ENCODE measurements at regions not wholly inside any gene's neighbourhood (a gene's known extent, or its start where the extent isn't known, plus 50 kb on each side); places are given as distances from the start of the nearest gene placed in this dataset.
A peak's percentile ranks its signal among the peaks of the same experiment; 100 is the strongest.

DNA sequence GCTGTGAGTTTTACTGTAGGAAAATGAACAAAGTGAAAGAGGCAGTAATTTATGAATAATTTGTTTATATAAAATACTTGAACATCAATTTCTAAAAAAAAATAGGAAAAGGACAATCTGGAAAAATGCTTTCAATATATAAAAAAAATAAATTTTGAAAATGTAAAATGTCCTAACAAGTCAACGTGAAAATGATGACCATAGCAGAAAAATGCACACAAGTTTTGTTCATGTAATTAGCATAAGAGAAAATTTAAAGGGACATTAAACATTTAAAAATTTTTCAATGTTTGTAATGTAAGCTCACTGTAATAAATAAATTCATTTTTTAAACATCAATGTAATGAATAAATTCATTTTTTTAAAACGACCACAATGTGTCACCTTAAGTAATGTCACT is 214.8 kb upstream of the ATXN7L3B start:
- no peak overlapping the region for H3K27ac ChIP-seq
- FAIRE-seq (peak; percentile 72), ATAC-seq (no peak), DNase-seq (ENCODE audit: low read depth in 1 of 2, low spot score in 1 of 2) (no peak)
- 59% methylated on average over 2 of the region's 2 CpGs for WGBS (ENCODE audit: missing lambda C conversion rate)
- H3K4me1 ChIP-seq, result peaks cover 8% of the 10 kb centered on the region; the same call in 2 of the 3 replicates
- ChIA-PET CTCF (no interaction called here), POLR2A (no interaction called here)
- H3K9me3 ChIP-seq, result no peaks in the 10 kb centered on the region
- no peak overlapping the region for H3K4me3 ChIP-seq
- TF ChIP-seq CHD4 (IDR thresholded peaks at IDR 0.05; ENCODE audit: borderline replicate concordance) (no peak), CEBPB (IDR thresholded peaks at IDR 0.05) (no peak), MAFK (IDR thresholded peaks at IDR 0.05; ENCODE audit: partially characterized antibody) (peak; percentile 69), TP53 (CRISPR knock-in tag; IDR thresholded peaks at IDR 0.05) (no peak)
- TF ChIP-seq, protein P1, sequence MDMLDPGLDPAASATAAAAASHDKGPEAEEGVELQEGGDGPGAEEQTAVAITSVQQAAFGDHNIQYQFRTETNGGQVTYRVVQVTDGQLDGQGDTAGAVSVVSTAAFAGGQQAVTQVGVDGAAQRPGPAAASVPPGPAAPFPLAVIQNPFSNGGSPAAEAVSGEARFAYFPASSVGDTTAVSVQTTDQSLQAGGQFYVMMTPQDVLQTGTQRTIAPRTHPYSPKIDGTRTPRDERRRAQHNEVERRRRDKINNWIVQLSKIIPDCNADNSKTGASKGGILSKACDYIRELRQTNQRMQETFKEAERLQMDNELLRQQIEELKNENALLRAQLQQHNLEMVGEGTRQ (IDR thresholded peaks at IDR 0.05), result no peak
- no peak overlapping the region for H3K4me2 ChIP-seq

DNA sequence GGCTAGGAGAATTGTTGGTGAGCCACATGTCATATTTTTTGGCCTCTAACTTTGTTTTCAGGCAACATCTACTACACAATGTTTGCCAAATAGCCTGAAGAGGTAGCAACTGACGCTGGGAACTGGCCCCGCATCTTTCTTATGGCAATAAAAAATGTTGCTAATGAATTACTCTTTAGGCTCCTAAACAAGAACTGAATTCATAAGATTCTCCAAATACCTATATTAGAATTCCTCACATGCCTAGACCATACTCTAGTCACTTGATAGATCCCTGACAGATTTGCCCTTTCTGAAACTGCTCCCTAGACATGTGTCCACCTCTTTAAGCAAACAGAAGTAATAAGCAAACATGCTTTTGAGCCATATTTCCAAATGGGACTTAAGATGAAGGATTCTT is 209.0 kb upstream of the ATXN7L3B start:
- ChIA-PET CTCF (no interaction called here), POLR2A (no interaction called here)
- H3K4me1 ChIP-seq, result peaks cover 18% of the 10 kb centered on the region
- DNase-seq (ENCODE audit: low read depth in 1 of 2, low spot score in 1 of 2) (peak in 1 of 2 experiments; percentile 39), FAIRE-seq (no peak), ATAC-seq (peak in 1 of 2 experiments; percentile 68; a peak in 3 of 6 replicates)
- H3K9me3 ChIP-seq, result no peaks in the 10 kb centered on the region
- peak overlapping the region; percentile 18 to 33; a peak in 4 of 6 replicates for H3K27ac ChIP-seq
- H3K4me2 ChIP-seq, result peak overlapping the region; percentile 54
- 8% methylated on average over 2 of the region's 2 CpGs for WGBS (ENCODE audit: missing lambda C conversion rate)
- no peak overlapping the region for H3K4me3 ChIP-seq
- TF ChIP-seq GATA3 (IDR thresholded peaks at IDR 0.05; ENCODE audit: borderline replicate concordance) (peak; percentile 64; the same call in 1 of the 2 replicates), EP300 (IDR thresholded peaks at IDR 0.05) (peak in 1 of 2 experiments; percentile 47; a peak in 1 of 5 replicates), RCOR1 (IDR thresholded peaks at IDR 0.05; ENCODE audit: low read depth, low read length) (no peak), JUN (IDR thresholded peaks at IDR 0.05) (no peak)

DNA sequence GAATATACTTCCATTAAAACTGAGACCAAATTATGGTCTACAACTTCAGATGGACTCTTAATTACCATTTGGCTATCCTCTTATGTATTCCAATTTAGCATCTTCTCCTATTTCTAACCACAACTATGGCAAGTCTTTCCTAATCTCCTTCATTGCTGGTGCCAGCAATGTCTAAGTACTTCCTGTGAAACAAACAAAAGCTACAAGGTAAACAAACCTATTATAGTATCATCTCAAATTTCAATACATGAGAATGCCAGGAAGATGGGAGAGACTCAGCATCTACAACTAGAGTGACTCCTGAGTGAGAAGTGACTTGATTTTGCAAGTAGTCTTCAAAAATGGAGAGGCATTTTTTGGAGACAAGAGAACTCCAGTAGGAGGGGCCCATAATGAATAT is 202.9 kb upstream of the ATXN7L3B start:
- DNase-seq (ENCODE audit: low read depth in 1 of 2, low spot score in 1 of 2) (peak in 1 of 2 experiments; percentile 41), FAIRE-seq (no peak), ATAC-seq (no peak)
- ChIA-PET CTCF (interaction anchor here (2.4 kb wide), 1 partner anchor 18 kb away, joined by 6 read pairs; no protein-coding TSS in a partner anchor), POLR2A (no interaction called here)
- H3K9me3 ChIP-seq, result peaks cover 8% of the 10 kb centered on the region; the same call in 2 of the 3 replicates
- peak overlapping the region in 1 of 2 experiments; percentile 27; a peak in 1 of 6 replicates for H3K27ac ChIP-seq
- H3K4me1 ChIP-seq, result peaks cover 23% of the 10 kb centered on the region; the same call in 2 of the 3 replicates
- TF ChIP-seq MYC (IDR thresholded peaks at IDR 0.05; ENCODE audit: borderline replicate concordance, low read length) (no peak), PHF8 (IDR thresholded peaks at IDR 0.05; ENCODE audit: borderline replicate concordance, low read depth) (no peak), CEBPB (IDR thresholded peaks at IDR 0.05) (no peak), GATA3 (IDR thresholded peaks at IDR 0.05; ENCODE audit: borderline replicate concordance) (no peak), SREBF2 (IDR thresholded peaks at IDR 0.05) (no peak), RAD21 (conservative IDR thresholded peaks at IDR 0.05 in 1 of 2, IDR thresholded peaks at IDR 0.05 in 1 of 2) (no peak), FOSL2 (IDR thresholded peaks at IDR 0.05) (no peak), FOSL2 (CRISPR knock-in tag; IDR thresholded peaks at IDR 0.05) (no peak), EHMT2 (IDR thresholded peaks at IDR 0.05; ENCODE audit: low read depth) (no peak), TFCP2L1 (CRISPR knock-in tag; IDR thresholded peaks at IDR 0.05) (no peak), RCOR1 (IDR thresholded peaks at IDR 0.05; ENCODE audit: low read depth, low read length) (no peak), CBX8 (IDR thresholded peaks at IDR 0.05) (no peak), ZC3H11A (IDR thresholded peaks at IDR 0.05) (no peak), RFX5 (IDR thresholded peaks at IDR 0.05) (no peak), NR3C1 (IDR thresholded peaks at IDR 0.05) (no peak), POLR2A (IDR thresholded peaks at IDR 0.05; ENCODE audit: low read length) (no peak), JUNB (IDR thresholded peaks at IDR 0.05) (no peak)
- TF ChIP-seq, protein P2, sequence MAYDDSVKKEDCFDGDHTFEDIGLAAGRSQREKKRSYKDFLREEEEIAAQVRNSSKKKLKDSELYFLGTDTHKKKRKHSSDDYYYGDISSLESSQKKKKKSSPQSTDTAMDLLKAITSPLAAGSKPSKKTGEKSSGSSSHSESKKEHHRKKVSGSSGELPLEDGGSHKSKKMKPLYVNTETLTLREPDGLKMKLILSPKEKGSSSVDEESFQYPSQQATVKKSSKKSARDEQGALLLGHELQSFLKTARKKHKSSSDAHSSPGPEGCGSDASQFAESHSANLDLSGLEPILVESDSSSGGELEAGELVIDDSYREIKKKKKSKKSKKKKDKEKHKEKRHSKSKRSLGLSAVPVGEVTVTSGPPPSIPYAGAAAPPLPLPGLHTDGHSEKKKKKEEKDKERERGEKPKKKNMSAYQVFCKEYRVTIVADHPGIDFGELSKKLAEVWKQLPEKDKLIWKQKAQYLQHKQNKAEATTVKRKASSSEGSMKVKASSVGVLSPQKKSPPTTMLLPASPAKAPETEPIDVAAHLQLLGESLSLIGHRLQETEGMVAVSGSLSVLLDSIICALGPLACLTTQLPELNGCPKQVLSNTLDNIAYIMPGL (CRISPR knock-in tag; IDR thresholded peaks at IDR 0.05; ENCODE audit: borderline replicate concordance), result no peak
- TF ChIP-seq, protein P3, sequence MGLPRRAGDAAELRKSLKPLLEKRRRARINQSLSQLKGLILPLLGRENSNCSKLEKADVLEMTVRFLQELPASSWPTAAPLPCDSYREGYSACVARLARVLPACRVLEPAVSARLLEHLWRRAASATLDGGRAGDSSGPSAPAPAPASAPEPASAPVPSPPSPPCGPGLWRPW (IDR thresholded peaks at IDR 0.05), result no peak
- TF ChIP-seq, protein P4, sequence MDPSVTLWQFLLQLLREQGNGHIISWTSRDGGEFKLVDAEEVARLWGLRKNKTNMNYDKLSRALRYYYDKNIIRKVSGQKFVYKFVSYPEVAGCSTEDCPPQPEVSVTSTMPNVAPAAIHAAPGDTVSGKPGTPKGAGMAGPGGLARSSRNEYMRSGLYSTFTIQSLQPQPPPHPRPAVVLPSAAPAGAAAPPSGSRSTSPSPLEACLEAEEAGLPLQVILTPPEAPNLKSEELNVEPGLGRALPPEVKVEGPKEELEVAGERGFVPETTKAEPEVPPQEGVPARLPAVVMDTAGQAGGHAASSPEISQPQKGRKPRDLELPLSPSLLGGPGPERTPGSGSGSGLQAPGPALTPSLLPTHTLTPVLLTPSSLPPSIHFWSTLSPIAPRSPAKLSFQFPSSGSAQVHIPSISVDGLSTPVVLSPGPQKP (IDR thresholded peaks at IDR 0.05; ENCODE audit: low read depth, low read length), result no peak
- H3K4me3 ChIP-seq, result no peak overlapping the region
- H3K4me2 ChIP-seq, result 0 out of 3 replicates have a peak overlapping the region, but pooled peaks have one; percentile 1

All from A549 (cell line).